AG09319 (cell line): ENCODE measurements at regions not wholly inside any gene's neighbourhood (a gene's known extent, or its start where the extent isn't known, plus 50 kb on each side); places are given as distances from the start of the nearest gene placed in this dataset.
A peak's percentile ranks its signal among the peaks of the same experiment; 100 is the strongest.
"Not testable (repeated sequence)": the region's sequence is repeated elsewhere in the genome, so short reads cannot be mapped to it uniquely, and the experiment has no call there.

Experiments
- DNase-seq: peaks from one replicate; pipeline ENCODE4 v3.0.0-alpha.2; 2010; ENCODE audit warnings: low read depth; ENCODE audit errors: extremely low read depth
- CTCF ChIP-seq: IDR thresholded peaks from 2 replicates; pipeline ENCODE4 v1.5.1; 2011; ENCODE audit warnings: low read depth, mild to moderate bottlenecking, inconsistent platforms, low read length, moderate library complexity

- DNase-seq, result no peak
- TF ChIP-seq CTCF, result no peak
Measured at GRCh38 chr20:1845163-1845523, 50.1 kb upstream of the SIRPA start.

- no peak for TF ChIP-seq CTCF
- DNase-seq, result peak; percentile 38
Measured at GRCh38 chr20:1844325-1845162, 50.7 kb upstream of the SIRPA start.

GRCh38 chr20:1842281-1842680 lies 52.9 kb upstream of the SIRPA start:
- no peak for DNase-seq
- TF ChIP-seq CTCF, result no peak

GRCh38 chr20:1841554-1842140 lies 53.6 kb upstream of the SIRPA start:
- no peak for DNase-seq
- TF ChIP-seq CTCF, result no peak

GRCh38 chr20:1840817-1841553 lies 54.2 kb upstream of the SIRPA start:
- no peak for TF ChIP-seq CTCF
- DNase-seq, result no peak

GRCh38 chr20:1839376-1840317 lies 55.6 kb upstream of the SIRPA start:
- not testable (repeated sequence) for DNase-seq

GRCh38 chr20:1838556-1839279 lies 56.5 kb upstream of the SIRPA start:
- TF ChIP-seq CTCF, result no peak
- DNase-seq, result no peak
